ENCODE measurements at regions not wholly inside any gene's neighbourhood (a gene's known extent, or its start where the extent isn't known, plus 50 kb on each side); places are given as distances from the start of the nearest gene placed in this dataset.
"Not testable (repeated sequence)": the region's sequence is repeated elsewhere in the genome, so short reads cannot be mapped to it uniquely, and the experiment has no call there.

GRCh38 chr10:53326401-53327305, 554.1 kb upstream of the MBL2 start:
- not testable (repeated sequence) for DNase-seq

- no peak for DNase-seq
These were observed 552.5 kb upstream of the MBL2 start for GRCh38 chr10:53325066-53325465.

DNA sequence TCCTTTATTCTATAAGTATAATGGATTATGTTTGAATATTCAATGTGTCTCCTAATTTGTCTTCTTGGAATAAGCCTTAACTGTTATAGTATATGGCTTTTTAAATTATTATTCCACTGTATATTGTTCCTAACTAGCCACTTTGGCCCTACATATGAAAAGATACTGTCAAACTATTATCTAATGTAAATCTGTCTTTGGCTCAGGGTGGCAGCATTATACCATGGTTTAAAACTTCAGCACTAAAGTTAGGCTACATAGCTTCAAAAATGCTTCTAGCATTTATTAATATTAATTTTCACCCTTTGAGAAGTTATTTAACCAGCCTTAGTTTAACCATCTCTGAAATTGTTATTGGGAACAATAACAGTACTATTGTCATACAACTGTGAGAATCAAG, 543.1 kb upstream of the MBL2 start:
- no peak for DNase-seq

DNA sequence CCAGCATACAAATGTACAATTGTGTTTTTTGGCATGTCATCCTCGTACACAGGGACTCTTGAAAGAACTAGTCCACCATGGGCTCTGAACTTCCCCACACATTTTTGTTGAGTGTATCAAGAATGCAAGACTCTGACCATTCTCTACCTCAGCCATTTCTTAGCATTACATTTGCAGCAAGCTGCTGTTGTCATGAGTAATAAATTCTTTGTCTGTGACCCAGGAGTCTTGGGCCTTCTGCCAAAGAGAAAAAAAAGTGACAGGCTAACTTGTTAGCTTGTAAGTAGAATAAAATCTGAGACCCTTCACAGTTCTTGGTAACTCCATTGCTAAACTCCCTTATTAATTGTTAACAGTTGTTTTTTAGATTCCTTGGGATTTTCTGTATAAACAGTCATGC, 542.3 kb upstream of the MBL2 start:
- no peak for DNase-seq

- no peak for DNase-seq
These were observed 525.9 kb upstream of the MBL2 start for GRCh38 chr10:53298443-53298842.

GRCh38 chr10:53284615-53285182, 512.1 kb upstream of the MBL2 start:
- DNase-seq: no peak

GRCh38 chr10:53276797-53277196, 504.2 kb upstream of the MBL2 start:
- no peak for DNase-seq

DNA sequence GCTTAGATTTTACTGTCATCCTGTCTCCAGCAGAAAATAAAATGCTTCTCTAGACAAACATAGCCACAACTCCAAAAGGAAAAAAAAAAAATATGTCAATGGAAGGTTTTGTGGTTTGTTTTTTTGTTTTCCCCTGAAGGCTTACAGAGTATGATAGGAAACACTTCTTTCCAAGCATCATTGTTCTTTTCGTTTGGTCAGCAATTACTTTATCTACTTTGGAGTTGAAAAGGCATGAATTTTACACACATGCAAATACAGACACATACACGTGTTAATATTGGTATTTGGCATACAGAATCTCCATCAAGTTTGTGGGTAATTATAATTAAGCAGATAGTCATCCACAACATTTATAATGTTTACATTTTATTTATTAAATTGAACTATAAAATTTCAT, 496.9 kb upstream of the MBL2 start:
- DNase-seq: no peak

DNA sequence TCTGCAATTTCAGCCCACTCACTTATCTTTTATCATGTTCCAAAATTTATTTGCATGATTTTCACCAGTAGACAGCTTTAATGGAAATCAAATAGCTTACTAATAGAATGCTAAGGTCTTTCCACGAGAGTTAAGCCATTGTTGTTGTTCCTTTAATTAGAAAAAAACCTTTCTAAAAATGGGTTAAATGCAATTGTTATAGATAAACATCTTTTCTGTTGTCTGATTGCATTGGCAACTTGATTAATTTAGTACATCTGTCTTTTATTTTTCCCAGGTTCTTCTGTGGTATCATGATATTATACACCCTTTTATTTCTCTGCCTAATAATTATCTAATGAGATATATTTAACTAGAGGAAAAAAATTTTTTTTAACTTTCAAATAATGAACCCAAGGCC, 487.6 kb upstream of the MBL2 start:
- DNase-seq: no peak

DNA sequence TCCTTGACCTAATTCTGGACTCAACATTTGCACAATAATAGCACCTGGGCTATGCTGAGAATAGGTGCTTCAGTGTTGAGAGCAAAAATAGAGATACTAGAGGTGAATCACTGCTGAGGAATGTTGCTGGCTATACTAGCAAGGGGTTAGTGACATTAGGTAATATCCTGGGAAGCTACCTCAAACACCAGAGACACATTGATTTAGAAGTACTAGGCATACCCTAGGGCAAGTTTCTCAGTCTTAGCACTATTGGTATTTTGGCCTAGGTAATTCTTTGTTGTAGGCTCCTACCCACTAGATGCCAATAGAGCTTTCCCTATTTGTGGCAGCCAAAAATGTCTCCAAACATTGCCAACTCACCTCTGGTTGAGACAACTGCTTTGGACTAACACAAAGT, 484.0 kb upstream of the MBL2 start:
- DNase-seq: no peak

DNA sequence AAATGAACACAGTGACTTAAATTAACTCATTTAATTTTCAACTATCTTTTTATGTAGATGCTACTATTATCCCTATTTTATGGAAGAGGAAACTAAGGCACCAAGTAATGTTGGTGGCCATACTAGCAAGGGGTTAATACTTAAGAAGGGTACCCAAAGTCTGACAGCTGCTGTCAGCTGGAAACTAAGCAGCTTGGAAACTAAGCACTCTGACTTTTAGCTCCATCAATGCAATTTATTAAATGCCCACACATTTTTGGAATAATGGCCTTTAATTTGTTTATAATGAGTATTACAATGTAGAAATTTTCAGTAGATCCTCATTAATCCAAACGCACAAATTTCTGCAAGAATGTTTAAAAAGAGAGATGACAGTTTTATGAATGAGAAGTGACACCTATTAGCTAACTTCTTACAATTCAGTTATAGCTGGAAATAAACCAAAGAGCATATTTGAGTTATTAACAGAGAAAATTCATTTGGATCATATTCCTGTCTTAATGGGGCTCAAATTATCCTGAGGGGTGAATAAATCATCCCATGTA, 483.1 kb upstream of the MBL2 start:
- DNase-seq: no peak

- DNase-seq: no peak
These were observed 480.6 kb upstream of the MBL2 start for GRCh38 chr10:53253221-53253620.

GRCh38 chr10:53239873-53240272, 467.3 kb upstream of the MBL2 start:
- no peak for DNase-seq

- no peak for DNase-seq
These were observed 464.4 kb upstream of the MBL2 start for GRCh38 chr10:53236941-53237340.

DNA sequence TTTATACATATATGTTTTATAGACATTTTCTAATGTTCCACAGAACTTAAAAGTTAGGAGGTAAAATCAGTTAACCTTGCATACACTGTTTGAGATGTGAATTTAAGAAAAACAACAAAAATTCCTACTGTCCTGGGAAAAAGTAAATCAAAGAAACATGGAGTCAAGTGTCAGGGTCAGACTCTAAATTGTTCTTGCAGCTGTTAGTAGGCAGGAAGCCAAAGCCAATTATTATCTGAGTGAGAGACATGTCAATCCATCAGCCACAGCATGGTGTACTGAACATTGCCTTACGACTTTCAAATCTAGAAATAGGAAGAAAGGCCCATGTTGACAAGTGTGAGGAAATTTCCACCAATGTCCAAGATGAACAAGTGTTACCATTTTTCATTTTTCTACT, 461.2 kb upstream of the MBL2 start:
- no peak for DNase-seq

DNA sequence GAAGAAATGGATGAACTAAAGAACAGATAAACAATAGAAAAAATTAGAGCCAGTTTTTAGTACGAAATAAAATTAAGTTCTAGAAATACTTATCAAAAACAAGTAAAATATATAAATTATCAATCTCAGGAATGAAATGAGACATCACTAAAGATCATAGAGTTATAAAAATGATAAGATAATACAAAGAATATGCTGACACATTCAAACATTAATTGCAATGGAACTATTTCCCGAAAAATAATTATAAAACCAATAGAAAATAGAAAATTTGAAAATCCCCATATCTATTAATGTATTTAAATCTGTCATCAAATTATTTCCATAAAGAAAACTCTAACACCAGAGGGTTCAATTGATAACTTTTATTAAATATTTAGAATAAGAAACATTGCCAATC, 458.1 kb upstream of the MBL2 start:
- DNase-seq: no peak

- DNase-seq: no peak
These were observed 451.3 kb upstream of the MBL2 start for GRCh38 chr10:53223851-53224250.

GRCh38 chr10:53222806-53223205, 450.2 kb upstream of the MBL2 start:
- no peak for DNase-seq

DNA sequence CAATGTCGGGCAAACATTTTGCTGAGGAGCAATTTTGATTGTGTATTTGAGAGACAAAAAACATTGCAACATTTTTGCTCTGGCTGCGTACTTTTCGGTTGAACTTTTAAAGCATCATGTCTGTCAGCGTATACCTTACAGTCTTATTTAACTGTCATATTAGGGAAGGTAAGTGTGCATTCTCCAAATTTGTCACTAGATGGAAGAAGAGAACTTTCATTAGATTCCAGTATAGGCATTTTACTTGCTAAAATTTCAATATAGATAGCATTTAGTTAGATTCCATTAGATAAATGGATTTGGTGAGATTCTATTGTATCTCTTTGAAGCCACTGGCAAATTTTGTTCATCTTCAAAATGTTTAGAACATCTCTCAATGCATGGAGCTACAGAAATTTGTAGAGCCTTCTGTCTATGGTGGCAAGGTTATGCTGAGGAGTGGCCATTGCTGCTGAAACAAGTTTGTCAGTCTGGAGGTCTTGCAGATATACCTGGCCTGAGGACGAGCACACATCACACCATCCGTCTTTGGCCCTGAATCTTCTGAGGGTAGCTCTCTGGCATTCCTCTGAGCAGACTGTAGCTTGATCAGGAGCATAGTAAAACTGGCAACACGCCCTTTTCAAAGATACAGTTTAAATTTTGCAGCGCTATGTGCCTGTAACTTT, 437.5 kb upstream of the MBL2 start:
- DNase-seq: no peak

DNA sequence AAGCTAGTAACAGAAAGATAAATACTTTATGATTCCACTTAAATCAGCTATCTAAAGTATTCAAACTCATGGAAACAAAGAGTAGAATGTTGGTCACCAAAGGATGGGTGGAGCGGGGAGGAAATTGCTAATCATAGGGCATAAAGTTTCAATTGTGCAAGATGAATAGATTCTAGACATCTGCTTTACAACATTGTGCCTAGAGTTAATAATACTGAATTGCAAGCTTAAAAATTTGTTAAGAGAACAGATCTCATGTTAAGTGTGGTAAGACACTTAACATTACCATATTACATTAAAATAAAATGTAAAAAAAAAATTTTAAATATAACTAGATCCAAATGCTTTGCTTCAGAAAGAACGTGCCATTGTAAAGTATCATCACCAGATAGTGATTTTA, 411.1 kb upstream of the MBL2 start:
- no peak for DNase-seq

- DNase-seq: no peak
These were observed 404.9 kb upstream of the MBL2 start for GRCh38 chr10:53177468-53177867.

- no peak for DNase-seq
These were observed 393.7 kb upstream of the MBL2 start for GRCh38 chr10:53166325-53166724.

DNA sequence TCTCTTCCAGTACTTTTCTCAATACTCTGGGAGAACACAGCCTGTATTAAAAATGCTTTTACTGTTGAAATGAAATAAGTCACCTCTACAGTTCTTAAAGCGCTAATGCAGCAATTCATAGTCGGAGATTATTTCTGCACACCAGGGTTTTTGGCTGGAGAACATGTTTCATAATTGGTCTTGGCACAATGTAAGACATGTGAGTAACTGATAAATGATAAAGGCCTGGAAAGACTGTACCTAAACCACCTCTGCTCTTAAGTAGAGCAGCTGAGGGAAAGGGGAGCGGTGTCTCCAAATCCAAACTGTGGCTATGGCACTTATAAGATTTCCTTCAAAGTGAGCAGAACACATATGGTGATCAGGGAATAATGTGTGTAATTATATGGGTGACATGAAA, 390.3 kb upstream of the MBL2 start:
- no peak for DNase-seq

GRCh38 chr10:53161231-53161630, 388.6 kb upstream of the MBL2 start:
- DNase-seq: no peak

All from NCI-H446 (cell line).